Chondrocyte (in vitro differentiated cells): ENCODE measurements at regions not wholly inside any gene's neighbourhood (a gene's known extent, or its start where the extent isn't known, plus 50 kb on each side); places are given as distances from the start of the nearest gene placed in this dataset.
"Not testable (repeated sequence)": the region's sequence is repeated elsewhere in the genome, so short reads cannot be mapped to it uniquely, and the experiment has no call there.

Experiments
- DNase-seq: peaks from one replicate; pipeline ENCODE4 v3.0.0; 2021; ENCODE audit warnings: mixed read lengths, low spot score
- H3K27ac Mint-ChIP-seq: one replicate; pipeline ENCODE4 v1.8.0; 2021; ENCODE audit warnings: mild to moderate bottlenecking, moderate library complexity, mixed read lengths; ENCODE audit not compliant: unreplicated experiment
- H3K27me3 Mint-ChIP-seq: 2 replicates; pipeline ENCODE4 v1.8.0; 2021; ENCODE audit warnings: low read depth, mixed read lengths
- H3K36me3 Mint-ChIP-seq: 2 replicates; pipeline ENCODE4 v1.8.0; 2021; ENCODE audit warnings: low read depth, mixed read lengths
- H3K4me1 Mint-ChIP-seq: 2 replicates; pipeline ENCODE4 v1.8.0; 2021; ENCODE audit warnings: low read depth, mild to moderate bottlenecking, mixed read lengths
- H3K4me3 Mint-ChIP-seq: one replicate; pipeline ENCODE4 v1.8.0; 2021; ENCODE audit warnings: mild to moderate bottlenecking, moderate library complexity, mixed read lengths; ENCODE audit not compliant: unreplicated experiment
- H3K9me3 Mint-ChIP-seq: 2 replicates; pipeline ENCODE4 v1.8.0; 2021; ENCODE audit warnings: low read depth, mixed read lengths
- CTCF ChIP-seq: fragments of 200-600 bp; sonication (generic); IDR thresholded peaks from 2 replicates; pipeline ENCODE4 v1.5.0; 2021; ENCODE audit warnings: antibody characterized with exemption, mild to moderate bottlenecking, moderate library complexity

GRCh38 chr10:33773886-33774480 is 439.5 kb upstream of the NRP1 start:
- Mint-ChIP-seq H3K4me1 (peaks cover 7% of the 10 kb centered on the region), H3K9me3 (no peaks in the 10 kb centered on the region), H3K27me3 (no peaks in the 10 kb centered on the region), H3K27ac (no peak overlapping the region), H3K4me3 (no peak overlapping the region), H3K36me3 (no peaks in the 10 kb centered on the region)
- TF ChIP-seq CTCF = no peak
- no peak for DNase-seq

- no peak for TF ChIP-seq CTCF
- no peaks in the 10 kb centered on the region for H3K36me3 Mint-ChIP-seq
- H3K9me3 Mint-ChIP-seq = no peaks in the 10 kb centered on the region
- peaks cover 7% of the 10 kb centered on the region for H3K4me1 Mint-ChIP-seq
- no peak overlapping the region for H3K4me3 Mint-ChIP-seq
- no peaks in the 10 kb centered on the region for H3K27me3 Mint-ChIP-seq
- no peak overlapping the region for H3K27ac Mint-ChIP-seq
- DNase-seq = no peak
These were observed 438.7 kb upstream of the NRP1 start for GRCh38 chr10:33773253-33773573.

- no peak for DNase-seq
- Mint-ChIP-seq H3K9me3 (no peaks in the 10 kb centered on the region), H3K36me3 (no peaks in the 10 kb centered on the region), H3K4me3 (no peak overlapping the region), H3K27ac (no peak overlapping the region), H3K27me3 (no peaks in the 10 kb centered on the region), H3K4me1 (peaks cover 7% of the 10 kb centered on the region)
- TF ChIP-seq CTCF = no peak
These were observed 438.1 kb upstream of the NRP1 start for GRCh38 chr10:33772370-33773252.

- H3K27ac Mint-ChIP-seq, H3K27me3 Mint-ChIP-seq, H3K9me3 Mint-ChIP-seq, H3K4me3 Mint-ChIP-seq, H3K36me3 Mint-ChIP-seq, H3K4me1 Mint-ChIP-seq, DNase-seq: not testable (repeated sequence)
These were observed 437.4 kb upstream of the NRP1 start for GRCh38 chr10:33771856-33772255.

- peaks cover 5% of the 10 kb centered on the region for H3K9me3 Mint-ChIP-seq
- no peaks in the 10 kb centered on the region for H3K4me1 Mint-ChIP-seq
- no peak for DNase-seq
- H3K27ac Mint-ChIP-seq = no peak overlapping the region
- H3K27me3 Mint-ChIP-seq = no peaks in the 10 kb centered on the region
- TF ChIP-seq CTCF = no peak
- no peaks in the 10 kb centered on the region for H3K36me3 Mint-ChIP-seq
- H3K4me3 Mint-ChIP-seq = no peak overlapping the region
These were observed 430.3 kb upstream of the NRP1 start for GRCh38 chr10:33764694-33765185.
